DMS 273 treated with DMSO at 0.1 percent for 48 hours (cell line): ENCODE measurements at regions not wholly inside any gene's neighbourhood (a gene's known extent, or its start where the extent isn't known, plus 50 kb on each side); places are given as distances from the start of the nearest gene placed in this dataset.
A peak's percentile ranks its signal among the peaks of the same experiment; 100 is the strongest.

Experiments used
- DNase-seq: peaks from one replicate; lab custom pipeline; 2025; lab: John Stamatoyannopoulos, UW

DNA sequence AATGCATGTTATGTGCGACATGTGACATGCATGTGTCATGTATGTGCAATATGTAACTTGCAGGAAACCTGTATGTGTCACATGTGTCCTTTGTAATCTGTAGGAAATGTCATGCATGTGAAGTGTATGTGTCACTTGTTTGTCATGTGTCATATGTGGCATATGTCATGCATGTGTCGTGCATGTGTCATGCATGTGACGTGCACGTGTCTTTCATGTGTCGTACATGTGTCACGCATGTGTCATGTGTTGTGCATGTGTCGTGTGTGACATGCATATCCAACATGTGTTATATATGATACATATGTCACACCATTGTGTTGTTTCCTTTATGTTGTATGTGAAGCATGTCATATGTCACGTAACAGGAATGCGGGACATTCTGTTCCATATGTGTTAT is 2153.2 kb upstream of the PIK3C3 start:
- no peak for DNase-seq

DNA sequence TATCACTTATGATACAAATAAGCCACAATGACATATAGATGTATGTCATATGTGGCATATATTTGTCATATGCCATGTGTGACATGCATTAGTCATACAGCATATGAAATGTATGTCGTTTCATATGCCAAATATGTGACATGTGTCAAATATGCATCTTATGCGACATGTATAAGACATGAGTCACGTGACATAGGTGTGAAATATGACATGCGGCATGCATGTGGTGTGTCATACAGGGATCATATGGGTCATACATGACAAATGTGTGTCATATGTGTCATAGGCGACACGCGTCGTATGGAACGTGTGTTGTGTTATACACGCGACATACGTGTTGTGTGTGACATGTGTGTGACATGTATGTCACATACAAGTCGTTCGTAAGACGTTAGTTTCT is 2154.0 kb upstream of the PIK3C3 start:
- DNase-seq, result no peak

DNA sequence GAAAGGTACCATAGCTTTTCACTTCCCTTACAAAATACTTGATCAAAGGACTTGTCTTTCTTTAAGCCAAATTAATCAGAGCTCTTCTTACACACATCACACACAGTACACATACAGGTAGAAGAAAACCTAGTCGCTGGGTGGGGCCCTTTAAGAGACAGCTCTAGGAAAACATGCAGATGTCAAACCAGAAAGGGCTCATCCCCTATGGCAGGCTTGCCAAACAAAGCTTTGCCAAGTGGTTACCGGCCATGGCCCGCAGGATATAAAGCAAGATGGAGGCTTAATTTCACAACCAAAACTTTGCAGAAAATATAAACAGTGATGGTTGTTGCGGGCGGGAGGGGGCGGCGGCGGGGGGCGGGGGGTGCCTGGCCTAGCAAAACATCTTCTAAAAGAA is 2156.0 kb upstream of the PIK3C3 start:
- peak; percentile 17 for DNase-seq

DNA sequence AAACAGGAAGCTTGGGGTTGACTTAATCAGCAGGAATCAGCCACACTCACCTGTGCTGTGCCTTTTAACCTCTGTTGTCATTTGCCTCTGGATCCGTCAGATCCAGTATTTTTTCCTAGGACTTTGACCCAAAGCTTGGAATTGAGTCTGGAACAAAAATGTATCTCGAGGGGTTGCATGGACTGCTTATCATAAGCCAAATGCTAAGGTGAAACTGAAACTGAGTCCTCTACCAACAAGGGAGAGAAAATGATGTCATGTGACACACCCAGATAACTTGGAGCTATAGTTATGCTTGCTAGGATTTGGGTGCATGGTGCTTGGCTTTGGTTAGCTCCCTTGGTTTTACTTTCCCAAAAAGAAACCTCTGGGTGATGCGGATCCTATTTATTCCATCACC is 2158.6 kb upstream of the PIK3C3 start:
- DNase-seq, result no peak

DNA sequence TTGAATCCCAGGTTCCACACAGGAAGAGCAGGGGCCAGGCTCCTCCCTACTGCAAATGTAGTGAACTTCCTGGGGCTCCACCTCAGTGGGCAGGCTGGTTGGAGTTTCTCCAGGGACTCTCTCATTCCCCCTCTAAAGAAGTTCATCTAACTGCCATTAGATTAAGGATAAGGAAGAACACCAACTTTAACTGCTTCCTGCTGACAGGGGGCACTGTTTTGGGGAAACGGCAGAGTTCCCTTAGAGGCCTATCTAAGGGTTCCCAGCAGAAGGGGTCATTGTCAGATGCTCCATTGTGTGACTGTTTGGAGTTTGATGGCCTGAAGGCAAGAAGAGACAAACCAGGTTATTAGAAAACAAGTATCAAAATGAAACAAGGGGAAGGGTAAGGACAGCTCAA is 2159.7 kb upstream of the PIK3C3 start:
- no peak for DNase-seq

DNA sequence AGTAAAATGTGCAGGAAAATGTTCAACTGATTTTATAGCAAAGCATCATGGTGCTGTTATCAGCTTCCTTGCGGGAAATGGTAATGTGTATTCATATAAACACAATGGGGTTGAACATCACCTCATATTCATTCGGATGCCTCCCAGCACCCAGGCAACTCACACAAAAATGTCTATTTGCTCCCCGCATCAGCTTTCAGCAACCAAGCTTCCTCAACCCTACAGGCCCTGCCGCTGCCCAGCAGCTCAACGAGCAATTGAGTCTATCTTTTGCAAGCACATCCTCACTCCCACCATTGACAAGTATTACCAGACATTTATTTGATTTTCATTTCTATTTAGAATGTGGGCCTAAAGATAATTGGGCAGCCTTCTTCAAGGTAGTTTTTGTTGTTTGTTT is 2161.4 kb upstream of the PIK3C3 start:
- DNase-seq, result no peak

DNA sequence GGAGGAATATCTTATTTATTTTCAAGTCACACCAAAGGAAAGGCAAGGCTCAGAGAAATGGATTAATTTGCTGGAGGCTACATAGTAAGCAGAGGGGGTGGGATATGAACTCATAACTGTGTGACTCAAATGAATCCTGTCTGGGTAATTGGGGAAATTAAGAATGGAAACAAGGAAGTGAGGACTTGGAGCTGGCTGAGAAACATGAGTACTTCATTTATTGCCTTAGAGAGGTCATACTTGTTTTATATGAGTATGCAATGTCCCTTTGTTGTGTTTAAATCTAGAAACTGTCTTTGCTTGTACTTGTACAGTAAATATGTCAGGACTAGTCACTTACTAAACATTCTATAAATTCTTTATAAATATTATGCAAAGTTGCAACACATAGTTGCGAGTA is 2166.7 kb upstream of the PIK3C3 start:
- no peak for DNase-seq

DNA sequence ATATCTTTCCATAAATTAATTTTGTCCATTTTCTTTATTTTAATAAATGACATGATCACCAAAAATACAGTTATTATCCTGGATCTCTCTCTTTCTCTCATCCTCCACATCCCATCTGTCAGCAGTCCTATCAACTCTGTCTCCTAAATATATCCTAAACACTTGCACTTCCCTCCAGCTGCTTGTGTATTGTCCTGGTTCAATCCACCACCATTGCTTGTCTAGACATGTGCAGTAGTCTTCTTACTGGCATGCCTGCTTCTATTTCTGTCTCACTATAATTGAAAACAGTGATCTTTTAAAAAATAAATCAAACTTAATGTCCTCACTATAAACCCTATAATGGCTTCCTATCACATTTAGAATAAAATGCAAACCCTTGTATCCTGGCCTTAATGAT is 2168.6 kb upstream of the PIK3C3 start:
- DNase-seq, result no peak

DNA sequence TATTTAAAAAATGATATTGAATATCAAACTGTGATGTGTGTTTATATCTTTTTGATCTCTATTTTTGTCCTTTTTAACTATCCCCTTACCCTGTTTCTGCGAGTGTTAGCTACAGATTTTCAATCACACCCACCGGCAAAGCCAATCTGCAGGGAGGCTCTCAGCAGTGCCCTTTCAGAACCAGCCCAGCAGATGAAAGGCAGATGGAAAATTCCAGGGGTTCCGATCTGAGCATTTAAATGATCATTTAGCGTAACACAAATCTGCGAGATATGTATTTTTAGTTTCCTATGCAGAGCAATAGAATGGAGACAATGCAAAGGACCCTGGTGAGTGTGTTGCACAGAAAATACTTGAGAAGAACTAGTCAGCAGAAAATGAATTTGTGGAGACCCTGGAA is 2170.5 kb upstream of the PIK3C3 start:
- DNase-seq, result no peak

DNA sequence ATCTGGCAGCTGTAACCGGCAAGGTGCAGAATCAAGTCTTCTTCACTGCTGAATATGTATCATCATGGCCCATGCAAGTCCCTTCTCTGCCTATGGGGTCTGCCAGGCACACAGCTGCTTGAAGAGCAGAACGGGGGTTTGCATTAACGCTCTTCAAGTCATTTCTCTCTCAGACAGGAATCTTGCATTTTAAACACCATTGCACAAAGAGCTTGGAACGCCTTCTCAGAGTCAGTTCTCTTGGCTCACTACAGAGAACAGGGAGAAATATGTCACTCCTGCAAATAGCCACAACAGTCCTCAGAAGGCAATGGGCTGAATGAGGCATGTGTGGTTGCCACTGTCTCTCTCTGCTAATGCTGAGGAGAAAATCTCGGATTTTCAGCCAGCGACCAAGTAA is 2173.5 kb upstream of the PIK3C3 start:
- no peak for DNase-seq

DNA sequence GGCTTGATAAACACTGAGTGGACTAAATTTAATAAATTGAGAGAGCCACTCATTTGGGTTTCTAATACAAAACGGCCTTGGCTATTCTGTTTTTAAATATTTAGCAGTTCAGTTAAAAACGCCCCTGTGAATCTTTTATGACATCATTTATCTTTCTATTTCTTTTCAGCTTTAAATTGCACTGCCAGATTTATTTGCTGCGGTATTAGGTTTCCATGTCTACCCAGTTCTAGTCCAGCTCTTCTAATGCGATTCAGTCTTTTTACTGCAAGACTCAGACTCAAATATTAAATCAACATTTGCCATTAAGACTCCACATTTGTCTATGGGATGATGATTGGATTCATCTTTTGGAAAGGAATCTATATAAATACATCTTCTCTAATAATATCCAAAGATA is 2174.3 kb upstream of the PIK3C3 start:
- no peak for DNase-seq

DNA sequence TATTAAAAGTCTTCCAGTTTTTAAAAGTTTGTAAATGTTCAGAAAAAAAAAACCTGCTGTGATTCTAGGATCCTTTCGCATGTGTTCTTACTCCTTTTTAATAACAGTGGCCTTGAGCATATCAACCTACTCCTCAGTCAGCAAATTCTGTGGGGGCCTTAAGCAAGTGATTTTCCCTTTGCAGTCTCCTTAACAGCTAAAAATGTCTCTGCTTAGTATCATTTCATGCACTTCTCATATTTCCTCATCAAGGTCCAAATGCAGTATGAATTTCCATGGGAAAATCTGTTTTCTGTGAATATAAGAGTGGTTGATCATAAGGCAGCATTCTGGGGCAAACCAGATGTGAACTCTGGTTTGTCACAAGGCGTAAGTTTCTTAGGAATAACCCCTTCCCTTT is 2175.1 kb upstream of the PIK3C3 start:
- no peak for DNase-seq

DNA sequence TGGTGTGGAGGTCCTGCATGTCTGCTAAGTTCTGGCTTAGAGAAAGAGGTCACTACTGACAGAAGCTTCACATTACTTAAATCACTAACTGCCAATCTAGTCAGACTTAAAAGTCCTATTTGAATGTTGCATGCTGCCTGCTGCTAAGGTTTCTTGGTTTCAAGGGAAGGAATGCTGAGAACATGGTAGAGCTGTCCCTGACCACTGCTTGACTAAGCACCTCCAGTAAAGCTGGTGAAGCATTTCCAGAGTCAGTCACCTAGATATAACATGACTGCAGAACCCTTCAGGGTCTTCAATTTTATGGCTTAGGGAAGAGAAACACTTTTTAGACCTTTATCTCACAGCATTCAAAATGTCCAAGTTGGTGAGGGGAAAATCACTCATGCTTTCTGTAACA is 2178.3 kb upstream of the PIK3C3 start:
- no peak for DNase-seq

DNA sequence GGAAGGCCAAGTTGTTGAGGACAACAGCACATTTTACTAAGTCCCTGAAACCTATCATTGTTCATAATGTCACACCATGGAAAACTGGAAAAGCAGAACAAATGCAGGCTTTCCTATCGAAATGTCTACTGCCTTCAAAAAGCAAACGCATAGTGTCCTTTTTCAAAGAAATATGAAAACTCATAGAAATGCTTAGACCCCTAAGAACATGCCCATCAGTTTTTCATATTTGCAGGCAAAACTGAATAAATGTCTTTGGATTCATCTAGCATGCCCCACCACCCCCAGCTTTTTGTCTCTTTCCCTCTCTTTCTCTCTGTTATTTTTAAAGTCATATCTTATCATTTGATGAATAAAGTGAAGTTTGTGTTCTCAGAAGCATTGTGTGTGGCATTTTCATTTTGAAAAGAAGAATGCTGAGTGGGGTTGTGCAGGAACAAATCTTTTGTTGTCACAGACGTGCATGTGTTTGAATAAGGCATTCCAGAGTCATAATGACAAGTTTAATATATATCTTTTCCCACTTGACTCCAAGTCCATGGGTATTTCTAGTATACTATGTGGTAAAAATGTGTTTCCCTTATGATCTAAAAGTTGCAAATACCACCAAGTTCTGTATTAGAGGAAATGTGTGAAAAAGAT is 2180.0 kb upstream of the PIK3C3 start:
- no peak for DNase-seq

DNA sequence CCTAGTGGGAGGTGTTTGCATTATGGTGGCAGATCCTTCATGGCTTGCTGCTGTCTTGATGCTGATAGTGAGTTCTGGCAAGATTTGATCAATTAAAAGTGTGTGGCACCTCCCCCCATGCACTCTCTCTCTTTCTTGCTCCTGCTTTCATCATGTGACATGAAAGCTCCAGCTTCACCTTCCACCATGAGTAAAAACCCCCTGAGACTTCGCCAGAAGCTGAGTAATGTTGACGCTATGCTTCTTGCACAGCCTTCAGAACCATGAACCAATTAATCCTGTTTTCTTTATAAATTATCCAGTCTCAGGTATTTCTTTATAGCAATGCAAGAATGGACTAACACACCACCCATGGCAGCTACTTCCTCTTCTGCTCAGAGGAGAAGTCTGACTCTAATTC is 2181.4 kb upstream of the PIK3C3 start:
- no peak for DNase-seq

DNA sequence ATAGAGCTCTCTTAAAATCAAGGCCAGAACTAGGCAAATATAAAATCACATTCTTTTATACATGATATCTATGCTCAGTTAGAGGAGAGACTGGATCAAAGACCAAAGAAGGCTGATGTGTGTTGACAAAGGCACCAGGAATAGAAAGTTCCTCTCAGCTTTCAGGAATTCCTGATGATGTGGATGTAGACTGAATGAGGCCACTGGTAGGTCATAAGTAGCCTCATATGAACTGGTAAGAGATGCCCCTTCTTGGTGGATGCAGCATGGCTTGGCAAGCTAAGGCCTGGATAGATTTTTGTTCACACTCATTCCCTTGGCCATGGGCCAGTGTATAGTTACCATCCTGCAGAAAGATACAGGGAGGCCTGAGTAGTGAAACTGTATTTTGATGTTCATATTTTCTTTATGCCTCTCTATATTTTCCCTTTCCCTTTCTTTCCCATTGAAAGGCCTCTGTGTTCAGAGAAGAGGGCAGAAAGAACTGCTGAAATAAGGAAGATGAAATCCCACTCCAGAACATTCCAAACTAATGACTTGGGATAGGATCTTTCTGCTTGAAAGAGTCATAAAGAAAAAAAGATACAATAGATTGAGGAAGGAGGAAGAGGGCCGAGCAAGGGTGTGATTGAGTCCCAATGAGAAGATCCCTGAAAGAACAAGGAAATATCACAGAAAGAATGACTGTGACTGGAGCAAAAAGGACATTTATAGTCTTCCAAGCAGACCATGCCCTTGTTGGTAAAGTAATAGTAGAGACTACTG is 2182.7 kb upstream of the PIK3C3 start:
- DNase-seq, result no peak

DNA sequence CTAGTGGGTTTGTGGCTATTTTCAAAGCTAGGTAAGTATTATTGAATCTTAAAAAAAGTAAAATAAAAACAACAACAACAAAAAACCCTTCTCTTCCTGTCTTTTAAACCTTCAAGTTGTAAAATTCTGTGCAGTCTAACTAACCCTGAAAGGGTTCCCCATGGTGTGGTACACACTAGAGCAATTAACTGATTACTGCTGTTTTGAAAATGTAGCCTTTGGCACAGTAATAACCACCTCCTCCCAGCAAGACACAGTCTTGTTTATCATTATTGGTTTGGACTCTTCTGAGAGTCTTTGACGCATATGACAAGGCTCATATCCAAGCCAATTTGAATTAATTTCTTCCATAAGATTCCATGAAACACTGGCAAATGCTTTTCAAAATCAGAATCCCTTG is 2184.6 kb upstream of the PIK3C3 start:
- no peak for DNase-seq

DNA sequence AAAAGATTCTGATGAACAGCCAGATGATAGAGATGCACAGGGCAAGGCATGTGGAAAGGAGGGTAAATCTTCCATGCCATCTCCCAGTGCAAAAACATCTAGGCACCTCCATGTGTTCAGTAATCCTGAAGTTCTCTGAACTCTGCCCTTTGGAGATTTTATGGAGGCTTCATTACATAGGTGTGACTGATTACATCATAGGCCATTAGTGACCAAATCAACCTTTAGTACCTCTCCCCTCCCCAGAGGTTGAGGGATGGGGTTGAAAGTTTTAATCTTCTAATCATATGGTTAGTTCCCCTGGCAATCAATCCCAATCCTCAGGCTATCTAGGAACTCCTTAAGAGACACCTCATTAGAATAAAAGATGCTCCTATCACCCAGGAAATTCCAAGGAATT is 2190.2 kb upstream of the PIK3C3 start:
- no peak for DNase-seq

DNA sequence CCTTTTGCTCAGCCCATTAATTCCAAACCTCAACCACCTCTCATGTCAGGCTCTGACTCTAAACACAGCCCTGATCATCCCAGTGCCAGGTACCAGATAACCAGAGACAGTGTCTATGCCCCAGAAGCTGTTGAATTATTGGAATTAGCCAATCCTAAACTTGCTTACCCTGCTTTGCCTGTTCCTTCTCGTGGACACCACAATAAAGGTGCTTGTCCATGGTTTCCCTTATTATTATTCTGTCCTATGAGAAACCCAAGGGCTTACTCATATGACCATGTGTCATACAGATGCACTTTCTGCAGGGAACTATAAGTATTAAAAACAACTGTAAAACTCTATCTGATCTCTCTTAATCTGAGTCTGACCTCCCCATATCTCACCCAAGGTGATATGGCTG is 2193.8 kb upstream of the PIK3C3 start:
- DNase-seq, result no peak

DNA sequence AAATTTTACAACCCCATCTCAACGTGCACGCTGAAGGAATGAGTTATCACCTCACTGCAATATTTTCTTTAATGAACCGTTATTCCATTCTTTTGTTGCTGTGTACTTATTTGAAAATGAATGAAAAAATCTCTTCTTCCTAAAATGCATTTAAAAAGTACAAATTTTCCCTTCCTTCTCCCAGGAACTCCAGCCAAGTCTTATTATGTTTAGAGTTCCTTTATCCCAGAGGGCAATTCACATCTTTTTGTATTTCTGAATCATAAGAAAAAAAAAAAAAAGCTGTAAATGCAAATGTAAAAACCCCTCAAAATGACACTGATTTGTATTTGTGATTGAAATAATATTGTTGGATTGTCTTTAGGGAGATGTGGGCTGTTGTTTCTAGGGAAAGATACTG is 2194.3 kb upstream of the CELF4 start:
- no peak for DNase-seq

DNA sequence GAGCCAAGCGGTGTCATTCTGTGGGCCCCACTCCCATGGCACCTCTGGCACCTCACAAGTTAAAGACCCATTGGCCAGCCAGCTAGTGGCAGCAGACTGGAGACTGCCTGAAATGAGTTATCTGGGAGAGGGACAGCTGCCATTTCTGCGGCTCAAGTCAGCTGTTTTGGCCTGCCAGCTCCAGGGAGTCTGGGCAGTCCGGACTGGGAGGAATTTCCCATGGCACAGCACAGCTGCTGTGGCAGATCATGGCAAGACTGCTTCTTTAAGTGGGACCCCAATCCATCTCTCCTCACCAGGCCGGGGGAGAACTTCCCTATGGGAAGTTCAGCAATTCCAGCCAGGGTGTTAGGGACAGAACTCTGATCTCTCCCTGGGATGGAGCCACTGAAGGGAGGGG is 2187.6 kb upstream of the CELF4 start:
- no peak for DNase-seq

DNA sequence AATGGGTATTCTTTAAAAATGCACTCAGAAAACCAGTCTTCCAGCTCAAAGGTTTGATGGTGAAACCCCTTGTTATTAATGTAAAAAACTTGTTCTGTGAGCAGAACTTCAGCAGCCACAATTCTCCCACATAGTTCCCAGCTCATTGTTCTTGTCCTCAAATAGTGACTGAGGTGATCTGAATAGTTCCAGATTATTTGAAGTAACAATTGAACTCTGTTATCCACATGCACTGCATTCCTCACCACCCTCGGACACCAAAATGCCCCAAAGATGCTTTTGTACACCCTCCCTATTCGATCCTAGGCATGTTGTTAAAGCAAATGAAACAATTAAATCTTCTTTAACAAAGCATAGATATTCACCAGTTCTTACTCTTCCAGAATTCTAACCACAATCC is 2186.8 kb upstream of the CELF4 start:
- no peak for DNase-seq

DNA sequence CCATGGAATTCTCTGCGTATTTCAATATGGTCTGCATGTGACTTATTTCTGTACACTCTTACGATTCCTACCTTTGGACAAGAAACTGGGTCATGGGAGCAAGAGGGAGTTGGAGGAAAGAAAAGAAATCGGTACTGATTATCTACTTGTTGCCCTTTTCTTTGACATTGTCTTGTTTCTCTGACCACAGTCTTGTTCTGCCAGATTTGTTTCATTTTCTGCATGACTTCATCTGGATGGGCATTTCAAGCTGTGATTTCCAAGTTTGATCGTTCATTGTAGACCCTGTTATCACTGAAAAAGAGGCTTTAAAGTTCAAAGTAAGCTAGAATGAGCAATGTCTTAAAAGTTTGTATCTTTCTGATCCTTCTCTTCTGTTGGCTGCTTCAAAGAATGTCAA is 2186.3 kb upstream of the CELF4 start:
- no peak for DNase-seq

DNA sequence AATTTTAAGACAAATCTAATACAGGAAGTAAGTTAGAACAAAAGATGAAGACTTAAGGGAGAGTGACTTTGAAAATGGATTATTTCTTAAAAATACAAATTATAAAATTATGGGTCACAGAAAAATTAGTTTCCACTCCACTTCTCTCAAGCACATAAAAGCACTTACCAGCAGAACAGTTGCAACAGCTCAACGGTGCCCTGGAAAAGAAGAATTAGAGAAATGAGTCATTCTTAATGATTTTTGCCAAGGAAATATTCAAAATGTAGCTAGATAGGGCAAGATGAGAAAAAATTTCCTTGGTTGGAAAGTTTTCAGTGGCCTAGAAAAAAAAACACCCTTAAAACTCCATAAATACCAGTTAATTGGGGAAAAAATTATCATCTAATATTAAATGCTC is 2185.6 kb upstream of the CELF4 start:
- no peak for DNase-seq
